SK-N-SH (cell line): ENCODE measurements at regions not wholly inside any gene's neighbourhood (a gene's known extent, or its start where the extent isn't known, plus 50 kb on each side); places are given as distances from the start of the nearest gene placed in this dataset.
"Not testable (repeated sequence)": the region's sequence is repeated elsewhere in the genome, so short reads cannot be mapped to it uniquely, and the experiment has no call there.

ENCODE experiments used
- CTCF ChIA-PET: fragments of 300-600, 350-600 bp; formaldehyde crosslinking; extraction: SDS; loops from one replicate; lab custom pipeline; 2021; lab: Yijun Ruan, JAX
- POLR2A ChIA-PET: fragments of 350-600 bp; sonication (Branson Sonifier 250); formaldehyde crosslinking; extraction: SDS; loops from one replicate; lab custom pipeline; 2020; ENCODE audit warnings: antibody characterized with exemption, inconsistent platforms; lab: Yijun Ruan, JAX
- DNase-seq: peaks from one replicate; pipeline ENCODE4 v3.0.0; 2012
- H2AFZ ChIP-seq: fragments of 200-600 bp; sonication (generic); 2 replicates; pipeline ENCODE4 v1.8.1; 2016; ENCODE audit warnings: antibody characterized with exemption, mild to moderate bottlenecking, low read depth
- H3F3A ChIP-seq: fragments of 200-600 bp; sonication (generic); replicated peaks from 2 replicates; pipeline ENCODE3; 2016; ENCODE audit warnings: antibody characterized with exemption, mild to moderate bottlenecking; ENCODE audit not compliant: insufficient read depth
- H3K27ac ChIP-seq, 2 experiments: fragments of 200-500 bp in 1 of 2; fragments of 200-600 bp in 1 of 2; sonication (Bioruptor generic) in 1 of 2; sonication (generic), shearing (Covaris generic) in 1 of 2; 2 replicates each; pipeline versions ENCODE4 v1.5.1 to v1.6.1; 2014 to 2016; ENCODE audit warnings: low read depth in 2 of 2, inconsistent platforms in 1 of 2, low read length in 1 of 2, mild to moderate bottlenecking in 1 of 2, mixed read lengths in 1 of 2
- H3K27me3 ChIP-seq: fragments of 200-600 bp; sonication (generic), shearing (Covaris generic); 2 replicates; pipeline ENCODE4 v1.6.1; 2016; ENCODE audit warnings: mixed run types; ENCODE audit not compliant: insufficient read depth
- H3K36me3 ChIP-seq, 2 experiments: fragments of 200-500 bp in 1 of 2; fragments of 200-600 bp in 1 of 2; sonication (Bioruptor generic) in 1 of 2; sonication (generic) in 1 of 2; replicated peaks in 1 of 2; 2 replicates each; pipeline versions ENCODE3 to v1.5.1; 2014 to 2016; ENCODE audit warnings: low read length in 1 of 2, mild to moderate bottlenecking in 1 of 2; ENCODE audit not compliant: insufficient read depth in 2 of 2, control insufficient read depth in 1 of 2
- H3K4me1 ChIP-seq, 2 experiments: fragments of 200-500 bp in 1 of 2; fragments of 200-600 bp in 1 of 2; sonication (Bioruptor generic) in 1 of 2; sonication (generic), shearing (Covaris generic) in 1 of 2; 2 replicates each; pipeline versions ENCODE4 v1.5.1 to v1.6.1; 2014 to 2016; ENCODE audit warnings: low read depth in 1 of 2, low read length in 1 of 2, mixed run types in 1 of 2; ENCODE audit not compliant: insufficient read depth in 2 of 2, control insufficient read depth in 1 of 2
- H3K4me2 ChIP-seq: fragments of 200-600 bp; sonication (generic), shearing (Covaris generic); 2 replicates; pipeline ENCODE4 v1.6.1; 2017; ENCODE audit warnings: mixed run types
- H3K4me3 ChIP-seq, 2 experiments: fragments of 200-500 bp in 1 of 2; fragments of 200-600 bp in 1 of 2; sonication (Bioruptor generic) in 1 of 2; sonication (generic), shearing (Covaris generic) in 1 of 2; 2 replicates each; pipeline versions ENCODE4 v1.5.1 to v1.8.1; 2014 to 2016; ENCODE audit warnings: low read depth in 2 of 2, inconsistent platforms in 1 of 2, low read length in 1 of 2, mild to moderate bottlenecking in 1 of 2, mixed read lengths in 1 of 2, moderate library complexity in 1 of 2
- H3K79me2 ChIP-seq: fragments of 200-600 bp; sonication (generic); 2 replicates; pipeline ENCODE4 v1.8.1; 2017; ENCODE audit warnings: mild to moderate bottlenecking; ENCODE audit not compliant: insufficient read depth
- H3K9ac ChIP-seq: fragments of 200-600 bp; sonication (generic); 2 replicates; pipeline ENCODE4 v1.6.1; 2017; ENCODE audit warnings: mixed run types
- H3K9me2 ChIP-seq: fragments of 200-600 bp; sonication (generic); 2 replicates; pipeline ENCODE4 v1.6.1; 2017; ENCODE audit warnings: mixed run types
- H3K9me3 ChIP-seq: fragments of 200-600 bp; sonication (generic); 2 replicates; pipeline ENCODE4 v1.6.1; 2017; ENCODE audit warnings: mixed run types, mild to moderate bottlenecking, moderate library complexity
- H4K20me1 ChIP-seq: fragments of 200-600 bp; sonication (generic); 2 replicates; pipeline ENCODE4 v1.6.1; 2017; ENCODE audit warnings: mild to moderate bottlenecking, mixed run types; ENCODE audit not compliant: insufficient read depth
- CHD2 ChIP-seq: fragments of 150-350 bp; IDR thresholded peaks from 2 replicates; pipeline ENCODE4 v1.6.1; 2018; ENCODE audit warnings: low read length; ENCODE audit not compliant: partially characterized antibody
- ELF1 ChIP-seq: IDR thresholded peaks from 2 replicates; pipeline ENCODE4 v1.4.0; 2012
- EP300 ChIP-seq, 2 experiments: IDR thresholded peaks; 2 replicates each; pipeline versions ENCODE4 v1.4.0 to v1.6.1; 2012; ENCODE audit warnings: borderline replicate concordance in 1 of 2, low read depth in 1 of 2, low read length in 1 of 2
- FOXJ3 ChIP-seq: sonication (generic); formaldehyde crosslinking; IDR thresholded peaks from 2 replicates; pipeline ENCODE4 v1.5.1; 2020; ENCODE audit warnings: mild to moderate bottlenecking, missing genetic modification reagents
- FOXM1 ChIP-seq: IDR thresholded peaks from 2 replicates; pipeline ENCODE4 v1.4.0; 2012; ENCODE audit warnings: low read depth, mild to moderate bottlenecking
- GABPA ChIP-seq: IDR thresholded peaks from 2 replicates; pipeline ENCODE4 v1.4.0; 2012; ENCODE audit warnings: low read depth, mild to moderate bottlenecking
- GATA2 ChIP-seq: sonication (generic); formaldehyde crosslinking; IDR thresholded peaks from 2 replicates; pipeline ENCODE4 v1.5.0; 2020; ENCODE audit warnings: mild to moderate bottlenecking, missing genetic modification reagents
- IRF3 ChIP-seq: fragments of 150-350 bp; IDR thresholded peaks from 2 replicates; pipeline ENCODE4 v1.6.1; 2016; ENCODE audit warnings: mild to moderate bottlenecking, low read depth, low read length
- MAX ChIP-seq: IDR thresholded peaks from 2 replicates; pipeline ENCODE4 v1.4.0; 2012; ENCODE audit warnings: low read depth
- NFIC ChIP-seq: IDR thresholded peaks from 2 replicates; pipeline ENCODE4 v1.4.0; 2012; ENCODE audit warnings: borderline replicate concordance
- RAD21 ChIP-seq: IDR thresholded peaks from 2 replicates; pipeline ENCODE4 v1.6.1; 2012; ENCODE audit warnings: mild to moderate bottlenecking, low read length
- RCOR1 ChIP-seq: fragments of 150-350 bp; IDR thresholded peaks from 2 replicates; pipeline ENCODE4 v1.6.1; 2017; ENCODE audit warnings: antibody characterized with exemption, low read length
- TEAD4 ChIP-seq: IDR thresholded peaks from 2 replicates; pipeline ENCODE4 v1.4.0; 2012; ENCODE audit warnings: mild to moderate bottlenecking, borderline replicate concordance; ENCODE audit not compliant: insufficient read depth
- WGBS: methylation state at CpG from one replicate; pipeline ENCODE4 v1.1.6; 2017; ENCODE audit warnings: low lambda C conversion rate; 5-methylcytosine and 5-hydroxymethylcytosine counted together

- no peak overlapping the region for H3K9ac ChIP-seq
- H3K4me1 ChIP-seq = no peaks in the 10 kb centered on the region
- no peaks in the 10 kb centered on the region for H4K20me1 ChIP-seq
- H2AFZ ChIP-seq = no peak overlapping the region
- no peaks in the 10 kb centered on the region for H3F3A ChIP-seq
- CTCF ChIA-PET = no interaction called here
- POLR2A ChIA-PET = no interaction called here
- TF ChIP-seq RAD21 = no peak
- TF ChIP-seq CHD2 = no peak
- TF ChIP-seq ELF1 = no peak
- TF ChIP-seq MAX = no peak
- no peak for TF ChIP-seq TEAD4
- TF ChIP-seq RCOR1 = no peak
- TF ChIP-seq FOXM1 = no peak
- no peak for TF ChIP-seq IRF3
- no peak for TF ChIP-seq GABPA
- TF ChIP-seq GATA2 = no peak
- TF ChIP-seq NFIC = no peak
- TF ChIP-seq FOXJ3 (CRISPR knock-in tag) = no peak
- no peak for TF ChIP-seq EP300 (IDR thresholded peaks at IDR 0.05; ENCODE audit: borderline replicate concordance in 1 of 2, low read depth in 1 of 2, low read length in 1 of 2)
- WGBS = 6% methylated on average over 3 of the region's 3 CpGs
- H3K27me3 ChIP-seq = no peaks in the 10 kb centered on the region
- H3K9me2 ChIP-seq = no peaks in the 10 kb centered on the region; the same call in 1 of the 2 replicates
- no peak overlapping the region for H3K4me2 ChIP-seq
- no peaks in the 10 kb centered on the region for H3K36me3 ChIP-seq
- H3K9me3 ChIP-seq = no peaks in the 10 kb centered on the region
- no peak for DNase-seq
- no peak overlapping the region for H3K27ac ChIP-seq
- no peaks in the 10 kb centered on the region for H3K79me2 ChIP-seq
- H3K4me3 ChIP-seq = no peak overlapping the region
These were observed 117.7 kb upstream of the KCNJ3 start for GRCh38 chr2:154580767-154581166.

DNA sequence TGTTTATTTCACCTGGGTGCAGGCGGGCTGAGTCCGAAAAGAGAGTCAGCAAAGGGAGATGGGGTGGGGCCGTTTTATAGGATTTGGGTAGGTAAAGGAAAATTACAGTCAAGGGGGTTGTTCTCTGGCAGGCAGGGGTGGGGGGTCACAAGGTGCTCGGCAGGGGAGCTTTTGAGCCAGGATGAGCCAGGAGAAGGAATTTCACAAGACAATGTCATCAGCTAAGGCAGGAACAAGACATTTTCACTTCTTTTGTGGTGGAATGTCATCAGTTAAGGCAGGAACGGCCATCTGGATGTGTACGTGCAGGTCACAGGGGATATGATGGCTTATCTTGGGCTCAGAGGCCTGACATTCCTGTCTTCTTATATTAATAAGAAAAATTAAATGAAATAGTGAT lies 115.8 kb upstream of the KCNJ3 start:
- H3K4me1 ChIP-seq, H3K79me2 ChIP-seq, CTCF ChIA-PET, H4K20me1 ChIP-seq, H3K27me3 ChIP-seq, H3K27ac ChIP-seq, H3K9me3 ChIP-seq, H3K36me3 ChIP-seq, H3K4me2 ChIP-seq, H3K9me2 ChIP-seq, H3K9ac ChIP-seq, H3K4me3 ChIP-seq, DNase-seq, H2AFZ ChIP-seq, POLR2A ChIA-PET, H3F3A ChIP-seq: not testable (repeated sequence)
- WGBS = 26% methylated on average over 6 of the region's 6 CpGs

- H3K4me3 ChIP-seq, H3F3A ChIP-seq, CTCF ChIA-PET, H4K20me1 ChIP-seq, H3K4me1 ChIP-seq, H2AFZ ChIP-seq, H3K27ac ChIP-seq, H3K9me2 ChIP-seq, H3K79me2 ChIP-seq, POLR2A ChIA-PET, DNase-seq, H3K9me3 ChIP-seq, H3K9ac ChIP-seq, H3K36me3 ChIP-seq, H3K4me2 ChIP-seq, H3K27me3 ChIP-seq: not testable (repeated sequence)
- 65% methylated on average over 8 of the region's 8 CpGs for WGBS
These were observed 115.2 kb upstream of the KCNJ3 start for GRCh38 chr2:154583274-154583673.
